Fibroblast of lung (primary cell): ENCODE measurements at regions not wholly inside any gene's neighbourhood (a gene's known extent, or its start where the extent isn't known, plus 50 kb on each side); places are given as distances from the start of the nearest gene placed in this dataset.

ENCODE experiments used
- CTCF ChIP-seq, 2 donors: IDR thresholded peaks in 1 of 2; conservative IDR thresholded peaks in 1 of 2; 1 replicate in 1 of 2; 2 replicates in 1 of 2; pipeline ENCODE4 v1.5.1; 2011 to 2012; ENCODE audit warnings: low read length in 2 of 2, control low read depth in 1 of 2, inconsistent platforms in 1 of 2, low read depth in 1 of 2, mild to moderate bottlenecking in 1 of 2
- EZH2 ChIP-seq: IDR thresholded peaks from 2 replicates; pipeline ENCODE4 v1.5.1; 2012; ENCODE audit warnings: low read length, control low read depth, mild to moderate bottlenecking; ENCODE audit errors: missing control alignments

- TF ChIP-seq CTCF (conservative IDR thresholded peaks at IDR 0.05 in 1 of 2, IDR thresholded peaks at IDR 0.05 in 1 of 2; ENCODE audit: low read depth in 1 of 2, low read length in 2 of 2): no peak
- no peak for TF ChIP-seq EZH2
Measured at GRCh38 chrX:113300580-113300979, 459.9 kb upstream of the AMOT start.
